GM21515 (cell line): ENCODE measurements at regions not wholly inside any gene's neighbourhood (a gene's known extent, or its start where the extent isn't known, plus 50 kb on each side); places are given as distances from the start of the nearest gene placed in this dataset.
"Not testable (repeated sequence)": the region's sequence is repeated elsewhere in the genome, so short reads cannot be mapped to it uniquely, and the experiment has no call there.

Source experiments
- ATAC-seq: cut with Tn5 transposase; IDR thresholded peaks from one replicate; pipeline ENCODE4 v1.9.1; 2021; ENCODE audit not compliant: unreplicated experiment

DNA sequence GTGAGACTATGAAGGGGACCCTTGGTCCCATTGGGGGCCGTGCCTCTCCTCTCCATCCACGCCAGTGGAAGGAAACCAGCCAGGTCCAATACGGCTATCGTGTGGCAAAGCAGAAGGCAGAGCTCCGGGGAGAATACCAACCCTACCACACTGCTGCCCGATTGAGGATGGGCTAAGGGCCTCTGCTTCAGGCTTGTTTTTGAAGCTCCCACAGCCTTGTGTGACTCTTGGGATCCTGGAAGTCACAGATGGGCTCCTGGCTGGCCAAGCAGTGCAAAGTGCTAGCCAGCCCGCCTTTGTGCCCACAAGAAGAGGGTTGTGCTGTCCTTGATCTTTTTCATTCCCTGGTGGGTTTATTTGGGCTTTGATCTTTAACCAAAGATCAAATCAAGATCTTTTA is 70.6 kb upstream of the ID2 start:
- ATAC-seq, result no peak

DNA sequence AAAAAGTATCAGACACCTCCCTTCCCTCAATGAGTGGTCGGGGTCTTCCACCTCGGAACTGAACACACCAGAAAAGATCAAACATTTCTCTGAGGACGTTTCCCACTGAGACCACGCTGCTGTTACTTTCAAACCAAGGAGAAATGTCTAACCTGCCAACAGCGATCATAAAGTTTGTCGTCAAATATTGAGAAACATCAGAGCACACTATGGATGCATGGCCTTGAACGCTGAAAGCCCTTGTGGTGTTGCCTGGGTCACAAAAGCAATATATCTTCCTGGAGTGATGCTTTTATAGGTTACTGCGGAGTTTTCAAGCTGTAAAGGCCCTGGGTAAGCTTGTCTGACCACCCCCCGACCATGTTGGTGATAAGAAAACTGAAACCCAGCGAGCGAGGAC is 70.2 kb upstream of the ID2 start:
- no peak for ATAC-seq

DNA sequence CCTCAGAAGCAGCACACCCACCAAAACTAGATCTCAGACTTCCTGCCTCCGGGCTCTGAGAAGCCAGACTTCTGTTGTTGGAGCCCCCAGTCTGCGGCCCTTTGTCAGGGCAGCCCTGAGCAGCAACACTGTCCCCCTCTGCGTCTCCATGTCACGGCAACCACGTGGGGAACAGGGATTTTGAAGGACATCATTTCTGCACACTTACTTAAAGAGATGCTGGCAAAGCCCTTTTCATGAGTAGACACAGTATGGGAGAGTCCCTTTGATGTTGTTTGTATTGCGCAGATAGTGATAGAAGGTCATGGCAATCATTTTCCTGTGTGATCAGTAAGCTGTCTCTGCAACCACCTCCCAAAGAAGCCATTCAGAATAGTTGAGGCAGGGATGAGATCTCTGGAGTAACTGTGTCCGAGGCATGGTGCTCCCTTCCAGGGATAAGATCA is 69.1 kb upstream of the ID2 start:
- ATAC-seq, result no peak

DNA sequence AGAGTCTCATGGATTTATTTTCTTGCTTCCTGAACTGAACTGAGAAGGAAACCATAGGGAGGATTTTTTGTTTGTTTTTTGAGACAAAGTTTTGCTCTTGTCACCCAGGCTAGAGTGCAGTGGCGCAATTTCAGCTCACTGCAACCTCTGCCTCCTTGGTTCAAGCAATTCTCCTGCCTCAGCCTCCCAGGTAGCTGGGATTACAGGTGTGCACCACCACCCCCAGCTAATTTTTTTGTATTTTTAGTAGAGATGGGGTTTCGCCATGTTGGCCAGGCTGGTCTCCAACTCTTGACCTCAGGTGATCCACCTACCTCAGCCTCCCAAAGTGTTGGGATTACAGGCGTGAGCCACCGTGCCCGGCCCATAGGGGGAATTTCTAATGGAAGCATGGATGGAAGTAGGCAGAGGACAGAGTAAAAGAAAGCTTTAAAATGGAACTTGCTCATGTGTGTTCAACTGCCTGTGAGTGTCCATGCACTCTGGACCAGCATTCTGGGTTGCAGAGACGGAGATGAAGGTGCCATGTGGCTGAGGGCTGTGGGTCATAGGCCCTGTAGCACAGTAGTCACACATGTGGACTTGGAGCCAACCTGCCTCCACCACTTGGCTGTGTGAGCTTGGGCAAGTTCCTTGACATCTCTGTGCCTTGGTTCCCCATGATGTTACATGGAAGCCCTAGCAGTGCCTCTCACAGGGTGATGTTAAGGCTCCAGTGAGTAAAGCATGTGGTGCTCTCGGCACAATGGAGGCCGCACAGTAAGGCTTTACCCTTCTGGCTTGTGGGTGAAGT is 68.5 kb upstream of the ID2 start:
- ATAC-seq, result not testable (repeated sequence)

DNA sequence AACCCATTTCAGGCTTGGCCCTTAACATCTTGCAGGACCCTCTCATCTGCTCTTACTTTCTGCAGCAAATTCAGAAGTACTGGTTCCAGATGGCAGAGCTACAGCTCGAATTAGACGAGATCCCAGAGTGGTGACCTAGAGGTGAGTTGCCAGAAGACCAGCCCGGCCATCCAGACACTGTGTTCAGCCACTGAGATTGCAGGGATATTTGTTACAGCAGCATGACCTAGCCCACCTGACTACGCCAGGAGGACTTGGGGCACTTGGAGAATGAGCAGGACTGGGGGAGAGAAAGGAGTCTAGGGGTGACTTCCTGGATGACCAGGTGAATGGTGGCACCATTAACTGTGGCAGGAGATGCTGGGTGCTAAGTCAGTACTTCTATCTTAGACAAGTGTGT is 67.2 kb upstream of the ID2 start:
- ATAC-seq, result no peak

DNA sequence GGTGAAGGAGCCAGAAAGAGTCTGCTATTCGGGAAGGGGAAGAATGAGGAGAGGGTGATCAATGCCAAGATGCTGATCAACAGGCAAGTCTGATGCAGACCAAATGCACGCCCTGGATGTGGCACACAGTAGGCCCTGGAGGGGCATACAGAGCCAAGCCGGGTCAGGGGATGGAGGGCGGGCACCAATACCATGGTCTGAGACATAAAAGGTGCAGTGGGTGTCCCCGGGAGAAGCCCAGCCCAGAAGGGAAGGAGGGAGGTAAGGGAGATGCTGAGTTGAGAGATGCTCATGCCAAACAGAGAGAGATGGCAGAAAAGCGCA is 66.6 kb upstream of the ID2 start:
- ATAC-seq, result no peak

DNA sequence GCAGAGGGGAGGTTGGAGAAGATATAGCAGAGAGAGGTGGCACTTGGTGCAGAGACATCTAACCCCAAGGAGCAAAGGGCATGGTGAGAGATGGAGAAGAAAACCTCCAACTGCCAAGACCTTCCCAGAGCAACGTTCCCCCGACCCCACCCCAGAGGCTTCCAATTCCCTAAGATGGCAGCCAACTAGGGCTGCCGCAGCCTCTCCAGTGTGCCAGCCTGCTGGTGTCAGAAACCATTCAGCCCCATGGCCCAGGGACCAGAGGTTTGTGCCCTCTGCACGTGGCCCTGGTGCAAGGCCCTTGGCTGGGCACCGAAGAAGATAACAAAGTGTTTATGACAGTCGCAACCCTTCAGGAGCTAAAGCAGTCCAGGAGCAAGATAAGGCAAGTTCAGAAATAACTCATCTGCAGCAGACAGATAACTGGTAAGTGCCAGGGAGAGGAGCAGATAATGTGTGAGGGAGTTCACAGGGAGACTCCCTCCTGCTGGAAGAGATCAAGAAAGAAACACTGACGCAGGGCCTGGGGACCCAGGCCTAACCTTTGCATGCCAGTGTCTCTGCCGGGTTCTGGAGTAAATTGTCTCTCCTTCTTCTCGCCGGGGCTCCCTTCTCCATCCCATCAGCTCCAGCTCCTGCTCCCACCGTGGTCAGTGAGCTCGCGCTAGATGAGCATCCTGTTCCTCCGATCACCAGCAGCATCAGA is 66.1 kb upstream of the ID2 start:
- ATAC-seq, result no peak

DNA sequence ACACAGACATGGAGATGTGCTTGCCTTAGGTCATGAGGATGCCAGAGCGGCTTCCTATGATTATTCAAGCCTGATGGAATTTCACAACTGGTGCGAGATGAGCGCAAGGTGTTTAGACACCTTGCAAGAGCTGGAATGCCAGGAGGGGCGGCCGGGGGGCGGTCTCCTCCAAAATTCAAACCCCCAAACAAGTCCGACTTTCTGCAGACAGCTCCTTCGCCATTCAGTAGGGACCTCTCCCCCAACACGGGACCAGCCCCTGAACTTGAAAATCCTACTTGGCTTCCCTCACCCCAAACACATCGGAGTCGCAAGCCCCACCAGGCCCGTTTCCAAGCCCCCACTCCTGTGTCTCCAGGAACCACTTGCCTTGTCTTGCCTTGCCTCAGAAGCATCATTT is 64.8 kb upstream of the ID2 start:
- ATAC-seq, result no peak

DNA sequence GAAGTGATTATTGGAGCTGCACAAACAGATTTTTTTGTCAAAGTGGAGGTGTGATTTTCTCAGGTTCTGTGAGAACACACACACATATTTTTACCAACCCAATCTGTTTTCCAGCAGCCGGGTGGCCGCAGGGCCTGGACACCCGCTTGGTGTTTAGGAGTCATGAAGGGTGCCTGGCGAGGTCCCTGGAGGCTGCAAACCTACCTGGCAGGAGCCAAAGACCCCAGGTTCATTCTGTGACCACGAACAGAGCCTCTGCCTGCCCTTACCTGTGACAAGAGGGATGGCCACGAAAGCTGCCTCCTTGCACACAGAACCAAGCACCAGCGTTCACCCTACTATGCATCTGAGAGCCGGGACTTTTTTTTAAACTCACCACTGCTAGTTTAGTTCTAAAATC is 64.3 kb upstream of the ID2 start:
- ATAC-seq, result no peak

DNA sequence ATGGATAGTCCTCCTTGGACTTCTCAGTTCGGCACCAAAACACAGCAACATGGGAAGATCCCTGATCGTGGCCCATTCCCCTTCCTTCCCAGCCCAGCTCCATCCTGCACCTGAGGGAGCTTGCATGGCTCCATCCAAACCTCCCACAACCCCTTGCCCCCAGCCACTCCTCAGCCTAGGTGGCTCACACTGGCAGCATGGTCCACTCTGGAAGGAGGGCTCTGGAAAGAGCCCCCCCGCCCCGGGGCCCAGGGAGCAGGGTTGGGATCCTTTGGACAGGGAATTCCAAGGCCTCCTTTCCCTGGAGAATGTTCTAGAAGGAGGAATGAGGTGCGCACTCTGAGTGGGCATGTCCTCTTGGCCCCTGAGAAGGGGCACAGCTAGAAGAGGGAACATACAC is 62.8 kb upstream of the ID2 start:
- ATAC-seq, result no peak

DNA sequence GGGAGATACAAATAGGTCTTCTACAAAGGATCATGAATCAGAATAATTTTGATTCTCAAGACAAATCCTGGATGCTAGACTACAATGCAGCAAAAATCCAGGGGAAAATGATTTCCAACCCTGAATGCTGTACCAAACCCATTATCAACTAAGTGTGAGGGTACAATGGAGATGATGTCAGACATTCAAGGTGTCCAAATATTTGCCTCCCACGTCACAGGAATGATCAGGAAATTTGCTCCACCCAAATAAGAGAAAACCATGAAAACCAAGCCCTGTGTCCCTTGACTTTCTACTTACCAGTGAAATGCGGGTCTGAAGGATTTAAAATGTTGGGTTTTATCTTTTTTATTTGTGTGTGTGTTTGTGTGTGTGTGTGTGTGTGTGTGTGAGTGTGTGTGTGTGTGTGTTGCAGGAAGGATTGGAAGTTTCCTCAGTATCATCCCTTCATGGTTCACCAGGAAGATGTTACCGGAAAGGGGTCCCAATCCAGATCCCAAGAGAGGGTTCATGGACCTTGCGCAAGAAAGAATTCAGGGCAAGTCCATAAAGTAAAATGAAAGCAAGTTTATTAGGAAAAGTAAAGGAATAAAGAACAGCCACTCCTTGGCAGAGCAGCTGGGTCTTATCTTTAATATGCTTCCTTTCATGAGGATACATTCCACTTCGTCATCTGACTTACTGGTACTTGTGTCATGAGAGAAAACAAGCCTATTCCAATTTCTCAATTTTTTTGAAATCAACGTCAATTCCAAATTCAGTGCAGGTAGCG is 61.1 kb upstream of the ID2 start:
- ATAC-seq, result no peak

DNA sequence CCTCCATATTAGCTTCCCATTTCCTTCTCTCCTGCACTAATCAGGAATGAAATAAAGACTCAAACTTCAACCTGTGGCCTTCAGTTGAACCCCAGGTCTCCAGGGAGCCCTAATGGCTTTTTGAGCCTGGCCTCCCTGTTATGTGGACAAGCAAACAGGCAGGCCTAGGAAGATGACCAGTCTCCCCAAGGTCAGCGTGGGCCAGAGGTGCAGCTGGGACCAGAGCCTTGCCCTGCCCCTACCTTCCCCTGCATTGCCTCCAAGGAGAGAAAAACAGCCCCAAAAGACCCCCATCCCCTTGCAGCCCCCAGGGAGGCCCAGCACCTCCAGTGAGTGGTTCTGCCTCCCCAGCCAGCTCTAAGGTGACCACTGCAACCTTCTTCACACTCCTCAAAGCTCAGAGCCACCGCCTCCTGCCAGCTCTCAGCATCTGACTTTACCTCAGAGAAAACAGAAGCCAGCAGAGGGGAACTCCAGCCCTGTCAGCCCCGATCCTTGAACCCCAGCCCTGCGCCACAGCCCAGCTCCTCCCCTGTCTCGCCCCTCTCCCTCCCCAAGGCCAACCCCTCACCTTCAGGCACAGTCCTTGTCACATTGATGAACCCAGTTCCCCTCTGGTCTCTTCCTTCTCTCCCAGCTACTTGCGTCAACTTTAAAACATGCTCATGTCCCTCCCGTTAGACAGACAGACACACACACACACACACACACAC is 59.5 kb upstream of the ID2 start:
- no peak for ATAC-seq

DNA sequence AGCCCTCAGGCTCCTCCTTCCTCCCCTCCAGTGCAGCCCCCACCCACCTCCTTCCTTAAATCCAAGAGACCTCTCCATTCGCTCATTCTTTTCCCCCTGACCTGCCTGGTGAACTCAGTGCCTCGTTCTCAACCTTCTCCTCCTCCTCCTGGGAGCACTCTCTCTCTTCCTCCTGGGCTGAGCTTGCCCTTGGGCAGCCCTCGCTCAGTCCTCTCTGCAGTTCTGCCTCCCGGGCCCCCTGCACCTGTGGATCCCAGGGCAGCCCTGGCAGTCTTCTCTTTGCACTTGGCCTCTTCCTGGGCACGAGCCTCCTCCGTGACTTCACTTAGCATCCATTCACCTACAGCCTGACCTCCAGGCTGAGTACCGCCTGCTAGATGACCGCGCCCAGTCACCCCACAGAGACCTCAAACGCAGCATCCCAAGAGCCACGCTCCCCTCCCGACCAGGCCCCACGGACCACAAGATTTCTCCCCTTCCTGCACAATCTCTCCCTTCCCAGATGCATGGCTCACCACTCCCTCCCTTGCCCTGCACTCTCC is 58.9 kb upstream of the ID2 start:
- ATAC-seq, result no peak

DNA sequence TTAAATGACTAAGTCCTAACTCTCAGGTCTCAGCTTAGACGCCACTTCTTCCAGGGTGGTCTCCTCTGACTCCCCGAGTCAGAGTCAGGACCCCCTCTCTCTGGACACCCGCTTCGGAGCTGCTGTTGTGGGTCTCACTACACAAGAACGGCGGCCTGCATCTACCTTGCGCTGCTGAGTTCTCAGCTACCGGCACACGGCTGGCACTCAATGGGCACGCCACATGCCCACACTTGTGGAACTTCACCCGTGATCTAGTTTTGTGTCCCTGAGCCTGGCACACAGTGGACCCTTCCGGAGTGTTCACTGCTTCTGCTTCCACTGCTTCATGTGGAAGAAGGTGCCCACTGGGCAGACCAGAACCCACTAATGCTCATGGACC is 58.3 kb upstream of the ID2 start:
- ATAC-seq, result no peak

DNA sequence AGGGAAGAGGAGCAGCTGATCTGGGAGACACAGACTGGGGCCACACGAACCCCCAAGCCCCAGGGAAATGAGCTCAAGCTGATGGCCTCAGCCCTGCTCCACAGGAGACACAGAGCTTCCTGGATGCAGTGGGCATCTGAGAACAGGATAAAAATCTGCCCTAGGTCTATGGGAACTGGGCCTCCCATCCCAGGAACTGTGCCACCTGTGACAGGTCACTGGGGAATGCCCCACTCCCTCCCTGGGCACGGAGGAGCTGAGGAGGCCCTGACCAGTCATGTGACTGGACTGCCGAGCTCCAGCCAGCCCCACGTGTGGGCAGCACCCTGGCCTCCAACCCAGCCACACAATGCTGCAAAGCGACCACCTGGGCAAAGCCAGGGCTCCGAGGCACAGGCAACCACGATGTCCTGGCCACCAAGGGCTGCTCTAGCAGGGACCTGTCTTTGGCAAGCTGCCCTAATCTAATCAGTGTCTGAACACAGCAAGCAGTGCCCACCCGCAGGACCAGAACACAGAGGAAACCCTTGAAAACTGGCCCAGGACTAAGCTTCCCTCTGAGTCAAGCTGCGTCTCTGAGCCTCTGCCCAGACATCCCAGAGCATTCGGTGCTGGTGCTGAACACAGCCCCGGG is 57.8 kb upstream of the ID2 start:
- no peak for ATAC-seq

DNA sequence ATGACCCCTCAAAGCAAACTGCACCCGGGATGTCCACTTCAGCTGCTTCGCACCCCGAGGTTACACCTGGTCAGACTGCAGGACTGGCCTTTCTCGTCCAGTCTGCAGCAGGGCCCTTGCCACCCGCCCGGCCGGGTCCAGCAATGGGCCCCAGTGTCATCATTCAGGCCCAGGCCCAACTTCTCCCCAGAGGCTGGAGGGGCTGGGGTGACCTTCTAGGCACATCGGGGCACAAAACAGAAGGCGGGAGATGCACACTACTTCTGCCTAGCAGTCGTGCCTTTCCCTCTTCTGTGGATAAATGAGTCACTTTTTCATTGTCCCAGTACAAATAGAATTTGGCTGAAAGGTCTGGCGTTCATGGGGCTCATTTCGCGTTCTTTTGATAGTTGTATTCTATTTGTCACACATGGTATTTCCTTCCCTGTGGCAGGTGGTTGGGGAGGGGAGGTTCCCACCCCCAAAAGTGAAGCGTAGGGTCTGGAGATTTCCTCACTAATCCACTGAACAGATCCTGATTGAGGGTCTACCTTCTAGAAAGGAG is 56.9 kb upstream of the ID2 start:
- no peak for ATAC-seq

DNA sequence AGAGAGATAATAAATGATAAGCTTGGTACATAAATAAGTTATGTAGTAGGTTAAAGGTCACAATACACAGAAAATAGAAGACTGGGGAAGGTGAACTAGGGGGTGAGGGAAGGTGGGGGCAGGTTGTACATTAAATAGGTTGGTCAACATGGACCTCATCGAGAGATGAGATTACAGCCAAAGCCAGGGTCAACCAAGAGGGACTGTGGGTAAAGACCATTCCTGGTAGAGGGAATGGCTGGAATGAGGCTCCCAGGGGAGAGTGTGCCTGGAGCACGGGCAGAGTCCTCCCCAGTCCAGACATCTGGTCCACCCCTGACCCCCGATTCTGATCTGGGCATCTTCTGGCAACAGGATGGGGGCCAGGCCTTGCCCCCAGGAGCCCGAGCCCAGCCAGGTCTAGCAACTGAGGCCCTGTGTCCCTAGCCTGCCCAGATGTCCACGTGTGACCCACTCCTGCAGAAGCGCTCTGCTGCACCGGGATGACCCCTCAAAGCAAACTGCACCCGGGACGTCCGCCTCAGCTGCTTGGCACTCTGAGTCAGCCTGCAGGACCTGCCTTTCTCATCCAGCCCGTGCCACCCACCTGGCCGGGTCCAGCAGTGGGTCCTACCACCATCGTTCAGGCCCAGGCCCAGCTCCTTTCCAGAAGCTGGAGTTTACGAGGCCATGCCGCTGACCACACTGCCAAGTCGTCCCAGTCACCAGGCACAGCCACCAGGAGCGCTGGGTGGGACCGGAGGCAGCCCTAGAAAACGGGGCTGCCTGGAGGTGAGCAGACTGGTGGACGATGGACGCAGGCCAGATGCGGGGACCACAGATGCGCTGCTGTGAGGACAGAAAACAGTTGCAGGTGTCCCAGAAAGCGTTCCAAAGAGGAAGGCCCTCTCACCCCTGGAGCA is 56.2 kb upstream of the ID2 start:
- no peak for ATAC-seq

DNA sequence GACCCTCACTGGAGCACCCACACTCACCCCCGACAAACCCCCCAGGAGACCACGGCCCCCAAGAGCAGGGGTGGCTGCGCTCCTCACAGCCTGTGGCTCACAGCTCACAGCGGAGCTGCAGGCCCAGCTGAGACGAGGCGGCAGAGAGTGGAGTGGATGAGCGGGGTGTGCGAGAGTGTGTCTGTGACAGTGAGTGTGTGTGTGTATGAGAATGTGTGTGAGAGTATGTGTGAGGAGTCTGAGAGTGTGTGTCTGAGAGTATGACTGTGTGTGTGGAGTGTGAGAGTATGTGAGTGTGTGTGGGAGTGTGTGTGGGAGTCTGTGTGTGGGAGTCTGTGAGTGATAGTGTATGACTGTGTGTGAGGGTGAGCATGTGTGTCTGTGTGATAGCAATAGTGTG is 55.3 kb upstream of the ID2 start:
- ATAC-seq, result no peak

DNA sequence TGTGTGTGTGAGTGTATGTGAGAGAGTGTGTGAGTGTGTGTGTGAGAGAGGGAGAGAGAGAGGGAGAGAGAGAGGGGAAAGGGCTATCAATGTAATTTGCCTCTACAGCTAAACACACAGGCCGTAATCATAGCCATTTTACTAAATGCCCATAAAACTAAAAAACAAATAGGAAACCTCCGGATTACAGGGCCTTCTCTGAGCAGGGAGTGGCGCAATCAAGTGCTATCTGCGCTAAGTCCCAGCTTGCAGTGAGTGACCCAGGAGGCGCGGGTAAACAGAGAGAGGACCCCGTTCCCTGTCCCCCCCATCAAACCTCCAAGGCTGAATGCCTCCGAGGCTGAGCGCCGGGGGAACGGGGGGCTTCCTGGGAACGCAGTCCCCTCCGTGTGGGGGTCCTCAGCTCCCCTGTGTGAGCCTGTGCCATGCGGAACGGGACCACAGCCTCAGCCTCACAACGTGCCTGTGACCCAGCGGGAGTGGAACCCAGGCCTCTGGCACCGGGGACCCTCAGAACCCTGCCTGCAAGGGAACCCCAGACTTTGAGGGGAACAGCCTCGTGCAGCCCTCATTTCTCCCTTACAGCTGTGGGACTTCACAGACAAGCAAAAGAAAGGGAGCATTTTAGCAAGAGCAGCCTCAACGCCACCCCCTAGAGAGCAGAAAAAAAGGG is 54.7 kb upstream of the ID2 start:
- no peak for ATAC-seq
